ENCODE measurements at regions not wholly inside any gene's neighbourhood (a gene's known extent, or its start where the extent isn't known, plus 50 kb on each side); places are given as distances from the start of the nearest gene placed in this dataset.

- H3K27ac ChIP-seq, result no peak overlapping the region
- no peak for TF ChIP-seq CTCF (conservative IDR thresholded peaks at IDR 0.05)
Observed at GRCh38 chr1:4139646-4140045, 239.6 kb upstream of the C1orf174 start.

GRCh38 chr1:4140241-4140640, 240.2 kb upstream of the C1orf174 start:
- H3K27ac ChIP-seq, result no peak overlapping the region
- no peak for TF ChIP-seq CTCF (conservative IDR thresholded peaks at IDR 0.05)

- no peak overlapping the region for H3K27ac ChIP-seq
Observed at GRCh38 chr1:4140821-4141220, 240.7 kb upstream of the C1orf174 start.

GRCh38 chr1:4144349-4144971, 244.4 kb upstream of the C1orf174 start:
- no peak for TF ChIP-seq CTCF (conservative IDR thresholded peaks at IDR 0.05)
- H3K27ac ChIP-seq, result no peak overlapping the region

More at GRCh38 chr1:4140821-4141220, 240.7 kb upstream of the C1orf174 start:
- TF ChIP-seq CTCF (conservative IDR thresholded peaks at IDR 0.05), result no peak

GRCh38 chr1:4146101-4146500, 246.0 kb upstream of the C1orf174 start:
- TF ChIP-seq CTCF (conservative IDR thresholded peaks at IDR 0.05), result no peak
- no peak overlapping the region for H3K27ac ChIP-seq

GRCh38 chr1:4146614-4147013, 246.5 kb upstream of the C1orf174 start:
- TF ChIP-seq CTCF (conservative IDR thresholded peaks at IDR 0.05), result no peak
- no peak overlapping the region for H3K27ac ChIP-seq

- no peak overlapping the region for H3K27ac ChIP-seq
- TF ChIP-seq CTCF (conservative IDR thresholded peaks at IDR 0.05), result no peak
Observed at GRCh38 chr1:4147509-4147908, 247.4 kb upstream of the C1orf174 start.

All from VCaP (cell line).